GM18498 (cell line): ENCODE measurements at regions not wholly inside any gene's neighbourhood (a gene's known extent, or its start where the extent isn't known, plus 50 kb on each side); places are given as distances from the start of the nearest gene placed in this dataset.

Source experiments
- ATAC-seq: cut with Tn5 transposase; IDR thresholded peaks from one replicate; pipeline ENCODE4 v1.9.1; 2021; ENCODE audit warnings: mild to moderate bottlenecking, moderate library complexity; ENCODE audit not compliant: unreplicated experiment

GRCh38 chr14:71524320-71524982, 407.8 kb upstream of the RGS6 start:
- ATAC-seq = peak; percentile 59

- no peak for ATAC-seq
Measured at GRCh38 chr14:71525663-71526221, 406.5 kb upstream of the RGS6 start.

GRCh38 chr14:71526388-71526787, 405.8 kb upstream of the RGS6 start:
- ATAC-seq = no peak

DNA sequence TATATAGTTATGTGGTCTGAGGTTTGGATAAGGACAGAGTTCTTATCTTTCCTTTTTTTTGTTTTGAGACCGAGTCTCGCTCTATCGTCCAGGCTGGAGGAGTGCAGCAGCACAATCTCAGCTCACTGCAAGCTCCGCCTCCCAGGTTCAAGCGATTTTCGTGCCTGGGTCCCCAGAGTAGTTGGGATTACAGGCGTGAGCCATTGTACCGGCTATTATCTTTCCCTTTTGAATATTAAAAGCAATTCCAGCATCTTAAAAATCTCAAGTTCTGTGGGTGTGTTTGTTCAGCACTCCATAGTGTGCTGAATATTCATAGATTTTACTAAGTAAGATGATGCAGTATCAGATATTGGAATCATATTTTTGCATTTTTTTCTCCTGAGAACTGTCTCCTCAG, 404.4 kb upstream of the RGS6 start:
- ATAC-seq = no peak

GRCh38 chr14:71529848-71530247, 402.4 kb upstream of the RGS6 start:
- no peak for ATAC-seq

DNA sequence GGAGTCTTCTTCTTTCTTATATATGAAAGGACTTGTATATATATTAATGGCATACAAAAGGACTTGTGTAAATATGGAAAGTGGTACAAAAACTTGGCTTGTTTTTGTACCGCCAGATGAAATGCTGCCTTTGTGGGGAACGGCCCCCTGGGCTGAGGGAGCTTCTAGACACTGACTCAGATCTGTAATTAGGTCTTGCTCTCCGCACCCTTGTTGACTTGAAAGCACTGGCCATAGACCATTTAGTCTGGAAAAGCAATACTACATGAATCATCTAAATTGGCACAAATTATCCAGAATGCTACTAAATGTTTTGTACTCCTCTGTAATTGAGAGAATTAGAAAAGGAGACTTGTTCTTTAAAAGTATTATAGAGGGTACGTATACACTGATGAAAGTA, 399.9 kb upstream of the RGS6 start:
- ATAC-seq = no peak

GRCh38 chr14:71532790-71533189, 399.4 kb upstream of the RGS6 start:
- ATAC-seq = no peak

GRCh38 chr14:71533390-71533789, 398.8 kb upstream of the RGS6 start:
- ATAC-seq = no peak

DNA sequence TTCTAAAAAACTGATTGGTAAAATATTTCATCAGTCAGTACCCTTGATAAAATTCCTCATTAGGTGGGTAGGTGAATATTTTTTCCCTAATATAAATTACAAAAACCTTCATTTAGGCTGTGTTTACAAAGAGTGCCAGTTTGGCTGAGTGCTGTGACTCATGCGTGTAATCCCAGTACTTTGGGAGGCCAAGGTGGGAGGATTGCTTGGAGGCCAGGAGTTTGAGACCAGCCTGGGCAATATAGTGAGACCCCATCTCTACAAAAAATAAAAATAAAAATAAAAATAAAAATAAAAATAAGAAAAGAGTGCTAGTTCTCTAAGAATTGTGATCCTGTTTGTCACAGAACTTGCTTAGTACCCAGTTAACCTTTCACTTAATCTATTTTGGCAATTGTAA, 398.4 kb upstream of the RGS6 start:
- ATAC-seq = no peak

GRCh38 chr14:71534506-71534905, 397.7 kb upstream of the RGS6 start:
- no peak for ATAC-seq

DNA sequence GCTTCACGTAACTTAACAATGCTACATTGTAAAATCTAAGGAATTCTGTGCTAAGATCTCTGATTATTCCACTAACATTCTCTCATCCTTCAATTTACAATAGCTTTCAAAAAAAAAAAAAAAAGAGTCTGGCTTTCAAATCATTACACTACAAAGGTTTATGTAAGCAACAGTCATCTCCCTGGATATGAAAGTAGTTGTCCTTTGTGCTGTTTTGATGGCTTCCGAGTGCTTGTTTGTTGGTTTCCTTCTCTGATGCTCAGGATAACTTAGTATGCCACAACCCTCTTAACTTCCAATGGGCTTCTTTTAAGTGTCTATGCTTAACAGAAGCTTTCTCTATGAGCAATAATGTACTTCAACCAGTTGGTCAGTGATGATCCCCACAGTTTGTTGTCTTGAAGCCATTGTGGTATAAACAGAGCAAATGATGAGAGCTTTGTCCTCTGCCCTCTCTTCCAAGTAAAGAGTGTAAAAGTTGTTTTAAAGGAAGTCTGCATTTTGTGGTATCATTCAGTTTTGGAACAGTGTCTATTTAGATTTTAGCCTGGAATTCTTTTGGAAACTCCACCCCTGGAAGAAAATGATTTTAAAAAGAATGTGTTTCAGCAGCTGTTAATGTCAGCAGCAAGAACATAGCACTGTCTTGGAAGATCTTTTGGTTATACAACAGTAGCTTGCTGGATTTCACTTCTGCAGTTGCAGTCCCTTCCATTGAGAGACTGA, 396.1 kb upstream of the RGS6 start:
- ATAC-seq = no peak

DNA sequence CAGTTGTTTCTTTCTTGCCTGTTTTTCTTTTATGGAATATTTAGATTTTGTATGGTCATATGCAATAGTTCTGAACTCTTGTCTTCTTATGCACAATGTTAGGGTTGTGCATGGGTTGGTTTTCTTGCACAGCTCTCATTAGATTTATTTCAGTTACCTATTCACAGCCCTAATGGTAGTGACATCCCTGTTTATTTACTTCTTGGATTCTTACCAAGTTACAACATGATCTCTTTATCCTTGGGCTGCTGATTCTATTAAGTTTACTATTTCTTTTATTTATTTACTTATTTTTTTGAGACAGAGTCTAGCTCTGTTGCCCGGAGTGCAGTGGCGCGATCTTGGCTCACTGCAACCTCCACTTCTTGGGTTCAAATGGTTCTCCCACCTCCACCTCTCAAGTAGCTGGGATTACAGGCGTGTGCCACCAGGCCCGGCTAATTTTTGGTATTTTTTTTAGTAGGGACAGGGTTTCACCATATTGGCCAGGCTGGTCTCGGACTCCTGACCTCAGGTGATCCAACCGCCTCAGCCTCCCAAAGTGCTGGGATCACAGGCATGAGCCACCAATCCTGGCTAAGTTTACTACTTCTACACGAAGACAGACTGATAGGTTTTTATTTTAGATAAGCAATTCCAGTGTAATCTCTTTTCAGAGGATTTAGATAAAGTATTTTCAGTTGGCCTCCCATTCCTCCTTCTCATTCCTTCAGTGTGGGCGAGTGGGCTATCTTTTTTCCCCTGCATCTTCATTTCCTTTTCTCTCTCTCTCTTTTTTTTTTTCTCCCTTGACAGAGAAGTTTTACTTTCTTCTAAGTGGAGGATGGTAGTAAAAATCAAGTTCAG, 395.1 kb upstream of the RGS6 start:
- ATAC-seq = no peak

- ATAC-seq = no peak
Measured at GRCh38 chr14:71538288-71538687, 393.9 kb upstream of the RGS6 start.

DNA sequence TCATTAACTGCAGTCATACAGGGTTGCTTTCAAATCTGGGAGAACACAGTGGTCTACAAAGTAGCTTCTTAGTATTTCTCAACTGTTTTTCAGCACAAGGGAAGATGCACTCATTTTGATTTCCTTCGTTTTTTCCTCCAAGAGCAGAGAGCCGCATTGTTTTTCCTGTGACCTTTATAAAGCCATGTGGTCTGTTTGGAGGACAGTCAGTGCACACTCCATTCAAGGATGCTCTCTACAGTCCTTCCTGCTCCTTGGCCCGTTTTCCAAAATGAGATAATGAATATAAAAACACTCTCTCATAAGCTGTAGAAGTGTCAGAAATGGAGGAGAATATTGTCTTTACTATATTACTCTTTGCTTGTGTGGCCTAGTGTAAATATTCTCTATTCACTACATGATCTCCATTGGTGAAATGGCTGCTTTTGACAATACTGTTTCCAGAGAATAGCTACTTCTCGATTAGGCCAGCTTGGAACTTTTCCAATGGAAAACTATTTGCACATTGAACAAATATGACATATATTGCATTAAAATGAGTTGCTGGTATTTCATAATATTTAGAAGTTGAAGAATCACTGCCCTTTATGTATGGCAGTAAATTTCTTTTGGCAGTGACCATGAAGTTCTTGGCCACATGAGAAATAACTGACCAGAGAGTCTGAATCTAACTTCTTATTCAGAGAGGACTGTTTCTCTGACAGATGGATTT, 393.1 kb upstream of the RGS6 start:
- no peak for ATAC-seq

DNA sequence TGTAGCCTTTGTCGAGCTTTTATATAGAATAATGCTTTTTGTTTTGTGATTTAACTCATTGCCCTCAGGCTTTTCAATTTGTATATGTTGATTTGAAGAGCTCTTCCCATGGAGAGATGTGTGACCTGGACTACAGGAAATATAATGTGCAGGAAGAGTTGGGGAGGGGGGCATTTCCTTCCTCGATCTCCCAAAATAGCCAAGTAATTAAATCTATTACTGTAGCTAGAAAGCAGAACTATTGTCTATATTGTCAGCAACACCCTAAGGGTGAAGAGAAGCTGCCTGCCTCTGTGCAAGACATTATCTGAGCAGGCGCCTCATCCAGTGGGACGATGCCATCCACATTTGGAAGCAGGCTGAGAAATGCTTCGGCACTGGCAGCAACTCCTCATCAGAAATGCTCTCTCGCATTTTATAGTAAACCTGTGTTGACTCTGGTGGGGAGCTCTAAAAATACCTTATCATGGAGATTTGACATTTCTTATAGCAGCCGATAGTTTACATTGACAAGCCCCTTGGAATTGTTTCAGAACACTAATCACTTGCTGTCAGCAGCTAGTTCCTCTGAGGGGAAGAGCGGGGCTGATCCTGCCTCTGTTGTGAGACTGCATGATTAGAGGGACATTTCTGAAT, 392.5 kb upstream of the RGS6 start:
- ATAC-seq = no peak

DNA sequence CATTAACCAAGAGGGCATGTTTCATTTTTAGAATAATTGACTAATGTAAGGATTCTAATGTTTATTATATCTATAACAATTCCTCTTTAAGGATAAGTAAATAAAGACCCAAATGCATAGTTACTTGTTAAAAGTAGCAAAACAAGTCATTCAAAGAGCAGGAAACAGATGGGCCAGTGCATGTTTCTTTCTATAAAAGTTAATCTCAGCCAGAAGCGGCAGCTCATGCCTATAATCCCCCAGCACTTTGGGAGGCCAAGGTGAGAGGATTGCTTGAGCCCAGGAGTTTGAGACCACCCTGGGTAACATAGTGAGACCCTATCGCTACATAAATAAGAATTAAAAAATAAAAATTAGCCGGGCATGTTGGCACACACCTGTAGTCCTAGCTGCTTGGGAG, 391.0 kb upstream of the RGS6 start:
- ATAC-seq = no peak

GRCh38 chr14:71541973-71542690, 390.1 kb upstream of the RGS6 start:
- no peak for ATAC-seq

DNA sequence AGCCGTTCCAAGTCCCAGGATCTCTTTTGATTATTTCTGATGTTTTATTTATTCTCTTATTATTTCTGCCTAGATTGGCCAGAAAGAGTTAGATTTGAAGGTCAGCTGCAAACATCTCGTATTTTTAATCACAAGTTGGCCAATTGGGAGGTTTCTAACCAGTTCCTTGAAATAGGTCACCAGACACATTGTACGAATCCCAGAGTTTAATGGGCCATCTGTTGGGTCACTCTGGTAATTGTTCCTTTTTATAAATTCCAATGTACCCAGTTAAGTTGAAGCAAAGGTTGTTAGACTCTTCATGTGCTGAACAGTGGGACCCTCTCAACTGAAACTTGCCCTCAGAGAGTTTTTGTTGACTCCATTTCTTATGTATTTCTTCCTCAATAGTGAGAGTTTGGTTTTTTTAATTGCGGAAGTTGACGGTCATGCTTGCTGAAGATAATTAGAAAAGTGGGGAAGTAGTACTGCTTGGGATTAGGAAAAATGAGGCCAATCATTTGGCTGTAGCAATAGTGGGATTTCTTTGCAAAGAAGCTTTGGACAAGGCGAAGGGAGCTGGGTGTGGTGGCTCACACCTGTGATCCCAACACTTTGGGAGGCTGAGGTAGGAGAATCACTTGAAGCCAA, 382.7 kb upstream of the RGS6 start:
- no peak for ATAC-seq

- ATAC-seq = peak; percentile 62
Measured at GRCh38 chr14:71550367-71550766, 381.9 kb upstream of the RGS6 start.
